HG02678 (cell line): ENCODE measurements at regions not wholly inside any gene's neighbourhood (a gene's known extent, or its start where the extent isn't known, plus 50 kb on each side); places are given as distances from the start of the nearest gene placed in this dataset.

Experiments used
- ATAC-seq: cut with Tn5 transposase; IDR thresholded peaks from one replicate; pipeline ENCODE4 v1.9.1; 2021; ENCODE audit warnings: mild to moderate bottlenecking, moderate library complexity; ENCODE audit not compliant: unreplicated experiment

DNA sequence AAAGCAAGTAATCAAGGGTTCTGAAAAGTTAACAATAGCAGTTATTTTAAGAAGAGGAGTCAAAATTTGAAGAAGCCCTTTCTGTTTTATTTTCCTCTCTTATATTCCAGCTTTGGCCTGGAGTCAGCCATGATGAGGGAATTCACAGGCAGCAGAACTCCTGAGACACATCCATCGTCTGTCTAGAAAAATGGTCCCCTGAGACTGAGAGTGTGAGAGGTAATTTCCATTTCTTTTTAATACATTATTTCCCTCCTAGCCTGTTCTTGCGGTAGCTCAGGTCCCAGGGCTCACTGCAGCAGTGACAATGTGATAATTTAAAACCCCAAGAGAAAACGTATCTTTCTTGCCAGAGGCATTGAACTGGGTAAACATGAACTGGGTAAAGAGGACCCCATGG lies 296.0 kb downstream of the SMOC2 start:
- no peak for ATAC-seq

DNA sequence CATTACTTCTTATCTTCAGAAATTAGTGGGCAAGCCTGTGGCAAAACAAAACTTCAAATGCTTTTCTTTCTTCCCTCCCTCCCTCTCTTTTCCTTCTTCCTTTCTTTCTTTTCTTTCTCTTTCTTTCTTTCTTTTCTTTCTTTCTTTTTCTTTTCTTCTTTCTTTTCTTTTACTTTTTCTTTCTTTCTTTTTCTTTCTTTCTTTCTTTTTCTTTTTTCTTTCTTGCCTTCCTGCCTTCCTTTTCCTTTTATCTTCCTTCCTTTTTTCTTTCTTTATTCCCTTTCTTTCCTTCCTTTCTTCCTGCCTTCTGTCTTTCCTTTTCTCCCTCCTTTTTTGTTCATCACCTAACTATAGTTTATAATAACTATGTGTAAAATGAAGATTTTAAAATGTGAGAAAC lies 295.1 kb downstream of the SMOC2 start:
- ATAC-seq, result no peak

DNA sequence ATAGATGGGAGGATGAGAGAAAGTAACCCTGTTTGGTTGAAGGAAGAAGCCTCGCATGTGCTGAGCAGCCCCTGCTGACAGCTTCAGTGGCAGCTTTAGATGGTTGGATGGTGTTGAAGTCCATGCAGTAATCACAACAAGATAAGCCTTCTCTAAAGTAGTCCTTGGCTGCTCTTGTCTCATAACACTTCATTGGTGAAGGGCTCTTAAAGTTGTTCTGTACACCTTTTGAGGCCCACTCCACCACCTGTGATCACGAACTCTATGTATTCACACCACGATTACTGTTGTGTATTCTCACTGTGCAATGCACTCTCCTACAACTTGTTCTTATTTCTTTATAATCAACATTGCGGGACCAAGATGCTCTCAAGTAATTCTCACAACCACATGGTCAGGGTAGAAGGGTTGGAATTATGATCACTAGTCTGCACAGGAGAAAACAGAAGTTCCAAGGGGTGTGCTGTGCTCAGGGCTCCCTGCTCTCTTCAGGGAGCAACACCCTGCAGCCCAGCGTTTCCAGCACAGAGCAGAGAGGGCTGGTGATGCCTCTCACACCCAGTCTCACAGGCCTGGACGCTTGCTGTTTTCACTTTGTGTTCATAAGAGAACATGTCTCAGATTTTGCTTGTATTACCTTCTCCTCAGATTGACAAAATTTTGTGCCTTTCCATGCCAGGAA lies 294.4 kb downstream of the SMOC2 start:
- ATAC-seq, result no peak

- no peak for ATAC-seq
Observed at GRCh38 chr6:168734523-168734922, 293.5 kb downstream of the SMOC2 start.

DNA sequence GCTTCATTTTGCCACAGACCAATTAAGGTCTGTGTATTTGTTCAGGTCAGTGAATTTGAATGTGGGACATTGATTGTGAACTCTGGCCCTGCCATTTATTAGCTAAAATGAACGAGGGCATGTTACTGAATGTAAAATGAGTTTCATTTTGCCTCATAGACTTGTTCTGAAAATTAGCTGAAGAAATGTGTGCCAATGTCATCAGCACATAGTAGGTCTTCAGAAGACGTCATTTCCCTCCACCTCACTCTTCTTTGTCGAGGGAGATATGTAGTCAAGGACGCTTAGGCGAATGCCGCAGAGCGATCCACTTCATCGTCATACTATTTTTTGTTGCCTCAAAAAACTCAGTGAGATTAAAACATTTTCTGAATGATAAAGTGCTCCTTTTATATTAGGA lies 291.7 kb downstream of the SMOC2 start:
- no peak for ATAC-seq

- no peak for ATAC-seq
Observed at GRCh38 chr6:168730931-168731716, 290.1 kb downstream of the SMOC2 start.

DNA sequence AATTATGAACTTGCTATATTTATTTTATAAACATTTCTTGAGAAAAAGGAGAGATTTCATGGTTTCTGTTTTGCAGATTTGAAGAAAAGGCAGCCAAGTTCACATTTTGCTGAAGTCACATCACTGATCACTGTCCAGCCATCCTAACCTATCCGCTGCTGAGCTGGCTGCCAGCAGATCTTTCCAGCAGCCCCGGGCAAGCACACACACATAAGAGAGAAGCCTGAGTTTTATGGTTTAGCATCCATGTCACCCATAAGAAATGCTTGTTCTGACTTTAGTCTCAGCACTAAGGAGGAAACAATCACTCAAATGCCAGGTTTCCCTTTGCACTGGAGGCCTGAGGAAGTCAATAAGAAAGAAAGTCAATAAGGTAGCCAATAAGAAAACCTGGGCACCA lies 287.1 kb downstream of the SMOC2 start:
- ATAC-seq, result no peak

DNA sequence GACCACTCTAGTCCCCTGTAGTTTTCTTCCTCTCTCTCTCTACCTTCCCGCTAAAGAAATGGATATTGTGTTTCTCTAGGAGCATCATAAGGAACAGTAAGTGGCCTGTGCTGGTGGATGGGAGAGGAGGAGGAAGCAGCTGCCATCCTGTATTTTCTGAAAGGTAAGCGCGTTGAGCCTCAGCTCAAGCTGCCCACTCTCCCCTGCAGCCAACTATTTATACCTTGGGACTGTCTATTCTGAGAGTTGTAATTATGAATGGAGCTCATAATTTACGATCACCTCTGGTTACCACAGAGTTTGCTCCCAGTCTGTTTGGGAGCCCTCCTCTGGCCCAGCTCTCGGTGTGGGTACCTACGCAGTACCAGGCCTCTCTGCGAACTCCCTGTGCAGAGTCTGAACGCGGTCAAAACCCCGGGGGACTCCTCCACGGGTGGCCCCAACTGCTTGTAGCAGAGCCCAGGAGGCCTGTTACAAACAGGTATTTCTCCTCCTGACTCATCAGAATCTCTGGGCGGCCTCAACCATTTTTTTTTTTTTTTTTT lies 285.4 kb downstream of the SMOC2 start:
- ATAC-seq, result no peak

- no peak for ATAC-seq
Observed at GRCh38 chr6:168725802-168726201, 284.8 kb downstream of the SMOC2 start.

- no peak for ATAC-seq
Observed at GRCh38 chr6:168724669-168725570, 283.9 kb downstream of the SMOC2 start.

DNA sequence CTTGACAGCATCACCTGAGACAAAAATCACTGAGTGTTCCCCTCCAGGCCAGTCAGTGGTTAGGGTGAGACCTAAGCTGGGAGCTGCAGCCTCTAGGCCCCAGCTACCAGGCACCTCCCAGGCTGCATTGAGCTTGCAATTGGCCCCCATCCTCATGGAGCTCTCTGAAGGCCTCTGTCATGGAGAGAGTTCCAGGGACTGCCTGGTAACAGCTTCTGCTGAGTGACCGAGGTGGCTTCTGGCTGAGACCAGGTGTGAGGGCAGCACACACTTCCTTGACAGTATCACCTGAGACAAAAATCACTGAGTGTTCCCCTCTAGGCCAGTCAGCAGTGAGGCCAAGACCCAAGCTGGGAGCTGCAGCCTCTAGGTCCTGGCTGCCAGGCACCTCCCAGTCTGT lies 283.0 kb downstream of the SMOC2 start:
- ATAC-seq, result no peak

DNA sequence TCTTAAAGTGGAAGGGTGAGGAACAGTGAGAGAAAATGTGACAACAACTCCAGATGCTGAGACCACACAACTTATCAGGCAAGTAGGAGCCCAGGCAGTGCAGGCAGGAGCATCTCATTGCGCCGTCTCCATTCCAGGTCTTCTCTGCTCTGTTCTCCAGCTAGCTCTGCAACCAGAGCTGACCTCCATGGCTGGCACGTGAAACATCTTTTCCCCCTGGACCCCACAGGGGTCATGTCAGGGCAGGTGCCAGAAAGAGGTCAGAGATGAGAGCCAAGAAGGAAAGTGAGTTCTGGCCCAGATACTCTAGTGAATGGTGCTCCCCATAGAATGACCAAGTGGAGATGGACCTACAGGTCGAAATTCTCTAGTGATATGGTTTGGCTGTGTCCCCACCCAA lies 281.4 kb downstream of the SMOC2 start:
- ATAC-seq, result no peak

DNA sequence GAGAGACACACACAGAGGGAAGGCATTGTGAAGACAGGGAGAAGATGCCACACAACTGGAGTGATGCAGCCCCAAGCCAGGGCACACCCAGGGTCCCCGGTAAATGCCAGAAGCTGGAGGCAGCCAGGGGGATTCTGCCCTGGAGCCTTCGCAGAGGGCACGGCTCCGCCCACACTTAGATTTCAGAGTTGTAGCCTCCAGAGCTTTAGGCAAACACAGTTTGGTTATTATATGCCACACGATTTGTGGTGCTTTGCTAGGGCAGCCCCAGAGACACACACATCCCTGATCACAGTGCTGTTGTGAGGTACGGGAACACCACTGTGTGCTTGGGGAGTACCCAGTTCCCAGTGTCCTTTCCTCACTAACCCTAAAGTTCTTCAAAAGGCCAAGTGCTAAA lies 280.6 kb downstream of the SMOC2 start:
- no peak for ATAC-seq

DNA sequence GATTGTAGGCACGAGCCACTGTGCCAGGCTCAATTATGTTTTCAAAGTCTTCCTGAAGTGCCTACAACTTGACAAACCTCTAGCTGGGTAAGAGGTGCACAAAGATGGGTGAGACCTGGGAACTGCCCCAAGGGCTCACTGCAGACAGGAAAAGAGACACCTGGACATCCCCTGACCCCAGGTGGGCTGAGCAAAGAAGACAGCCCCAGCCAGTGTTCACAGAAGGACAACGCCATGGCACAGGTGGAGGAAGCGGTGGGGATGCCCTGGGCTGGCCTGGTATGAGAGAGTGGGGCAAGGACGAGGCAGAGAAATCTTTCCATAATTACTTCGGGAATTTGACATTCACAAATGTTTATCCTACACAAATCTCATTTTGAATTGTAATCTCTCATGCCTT lies 278.9 kb downstream of the SMOC2 start:
- no peak for ATAC-seq

DNA sequence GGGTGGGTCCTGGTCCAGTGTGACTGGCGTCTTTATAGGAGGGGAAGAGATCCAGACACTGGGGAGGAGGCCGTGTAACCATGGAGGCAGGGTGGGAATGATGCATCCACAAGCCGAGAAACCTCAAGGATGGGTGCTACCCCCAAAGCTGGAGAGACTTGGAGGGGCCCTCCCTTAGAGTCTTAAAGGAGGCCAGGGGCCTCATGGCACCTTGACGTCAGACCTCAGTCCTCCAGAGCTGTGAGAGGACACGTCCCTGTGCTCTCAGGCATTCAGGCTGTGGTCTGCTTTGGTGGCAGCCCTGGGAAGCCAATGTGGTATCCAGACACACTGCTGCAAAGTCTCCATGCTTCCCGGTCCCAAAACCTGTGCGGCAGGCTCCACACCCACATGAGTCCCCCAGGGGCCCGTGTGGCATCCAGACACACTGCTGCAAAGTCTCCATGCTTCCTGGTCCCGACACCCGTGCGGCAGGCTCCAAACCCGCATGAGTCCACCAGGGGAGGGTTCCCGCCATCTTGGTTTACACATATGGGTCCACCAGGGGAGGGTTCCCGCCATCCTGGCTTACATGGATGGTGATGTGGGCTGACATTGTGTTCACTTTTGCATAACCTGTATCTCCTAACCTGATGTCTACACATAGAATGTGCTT lies 278.0 kb downstream of the SMOC2 start:
- ATAC-seq, result no peak
